Neuron (in vitro differentiated cells): ENCODE measurements at regions not wholly inside any gene's neighbourhood (a gene's known extent, or its start where the extent isn't known, plus 50 kb on each side); places are given as distances from the start of the nearest gene placed in this dataset.

Source experiments
- H2AFZ ChIP-seq: one replicate; pipeline ENCODE4 v1.6.1; 2013; ENCODE audit warnings: low read depth, mild to moderate bottlenecking, inconsistent platforms, low read length, moderate library complexity
- H3K27me3 ChIP-seq: one replicate; pipeline ENCODE4 v1.6.1; 2013; ENCODE audit warnings: low read length; ENCODE audit not compliant: insufficient read depth
- H3K36me3 ChIP-seq: one replicate; pipeline ENCODE4 v1.6.1; 2013; ENCODE audit warnings: low read length; ENCODE audit not compliant: insufficient read depth
- H3K4me1 ChIP-seq: one replicate; pipeline ENCODE4 v1.6.1; 2013; ENCODE audit warnings: low read length; ENCODE audit not compliant: insufficient read depth
- H3K4me3 ChIP-seq: 2 replicates; pipeline ENCODE4 v1.5.1; 2013; ENCODE audit warnings: mild to moderate bottlenecking, low read length, moderate library complexity
- H3K9me3 ChIP-seq: one replicate; pipeline ENCODE4 v1.6.1; 2013; ENCODE audit warnings: low read length

DNA sequence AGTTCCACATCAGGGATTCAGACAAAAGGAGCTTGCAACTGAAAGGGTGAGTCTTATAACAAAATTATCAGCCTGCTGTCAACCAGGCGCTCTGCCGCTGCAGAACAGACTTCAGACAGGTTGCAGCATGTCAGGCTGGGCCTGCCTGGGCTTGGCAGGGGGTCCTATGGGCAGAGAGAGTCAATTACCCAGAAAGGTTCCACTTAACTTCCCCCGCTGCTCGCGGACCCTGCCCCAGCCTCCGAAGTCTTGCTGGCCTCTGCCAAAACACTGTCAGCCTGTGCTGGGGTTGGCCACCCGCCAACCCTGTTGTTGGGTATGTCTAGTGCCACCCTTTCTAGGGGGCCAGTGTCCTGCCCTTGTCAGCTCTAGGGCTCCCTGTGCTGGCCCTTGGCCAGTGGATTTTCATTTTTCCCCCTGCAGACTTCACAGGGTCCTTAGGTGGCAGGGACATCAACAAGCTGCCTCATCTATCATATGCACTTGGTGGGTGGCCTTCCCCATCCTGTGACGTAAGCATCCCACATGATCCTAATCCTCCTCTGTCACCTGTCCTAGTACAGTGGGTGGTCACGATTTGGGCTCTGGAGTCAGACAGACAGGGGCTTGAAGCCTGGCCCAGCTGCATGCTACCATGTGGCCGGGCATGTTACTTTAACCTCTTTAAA is 166.5 kb upstream of the CADM1 start:
- H3K9me3 ChIP-seq, result no peaks in the 10 kb centered on the region
- no peak overlapping the region for H2AFZ ChIP-seq
- peaks cover 9% of the 10 kb centered on the region for H3K4me1 ChIP-seq
- no peak overlapping the region for H3K4me3 ChIP-seq
- no peaks in the 10 kb centered on the region for H3K27me3 ChIP-seq
- H3K36me3 ChIP-seq, result no peaks in the 10 kb centered on the region

GRCh38 chr11:115665958-115666357 is 161.7 kb upstream of the CADM1 start:
- H3K4me3 ChIP-seq, result no peak overlapping the region
- H3K4me1 ChIP-seq, result peaks cover 8% of the 10 kb centered on the region
- no peak overlapping the region for H2AFZ ChIP-seq
- no peaks in the 10 kb centered on the region for H3K9me3 ChIP-seq
- peaks cover 7% of the 10 kb centered on the region for H3K27me3 ChIP-seq
- H3K36me3 ChIP-seq, result no peaks in the 10 kb centered on the region

GRCh38 chr11:115665175-115665821 is 161.1 kb upstream of the CADM1 start:
- H2AFZ ChIP-seq, result no peak overlapping the region
- H3K9me3 ChIP-seq, result no peaks in the 10 kb centered on the region
- H3K27me3 ChIP-seq, result peaks cover 13% of the 10 kb centered on the region
- H3K4me3 ChIP-seq, result no peak overlapping the region
- peaks cover 13% of the 10 kb centered on the region for H3K4me1 ChIP-seq
- no peaks in the 10 kb centered on the region for H3K36me3 ChIP-seq

- no peaks in the 10 kb centered on the region for H3K9me3 ChIP-seq
- no peak overlapping the region for H2AFZ ChIP-seq
- H3K4me1 ChIP-seq, result peaks cover 22% of the 10 kb centered on the region
- no peak overlapping the region for H3K4me3 ChIP-seq
- peaks cover 22% of the 10 kb centered on the region for H3K27me3 ChIP-seq
- no peaks in the 10 kb centered on the region for H3K36me3 ChIP-seq
Measured at GRCh38 chr11:115664313-115664712, 160.1 kb upstream of the CADM1 start.

DNA sequence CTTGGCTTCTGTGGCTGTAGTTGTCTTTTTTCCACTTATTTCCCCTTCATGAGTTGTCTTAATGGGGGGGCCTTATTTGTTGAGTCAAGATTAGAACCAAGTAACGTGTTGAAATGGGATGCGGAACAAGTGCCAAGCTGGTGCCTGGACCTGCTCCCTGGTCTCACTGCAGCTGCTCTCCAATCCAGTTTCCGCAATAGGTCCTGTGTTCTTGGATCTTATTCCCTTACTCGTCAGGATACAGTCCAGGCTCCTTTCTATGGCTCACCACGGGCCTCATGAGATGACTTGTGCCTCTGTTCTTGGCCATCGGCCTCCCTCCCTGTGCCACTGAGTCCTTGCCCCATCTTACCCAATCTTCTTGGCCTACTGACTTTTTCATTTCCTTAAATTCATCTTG is 159.6 kb upstream of the CADM1 start:
- Histone ChIP-seq H3K4me3 (no peak overlapping the region), H3K9me3 (no peaks in the 10 kb centered on the region), H3K4me1 (peaks cover 25% of the 10 kb centered on the region), H2AFZ (no peak overlapping the region), H3K36me3 (no peaks in the 10 kb centered on the region), H3K27me3 (peaks cover 27% of the 10 kb centered on the region)

DNA sequence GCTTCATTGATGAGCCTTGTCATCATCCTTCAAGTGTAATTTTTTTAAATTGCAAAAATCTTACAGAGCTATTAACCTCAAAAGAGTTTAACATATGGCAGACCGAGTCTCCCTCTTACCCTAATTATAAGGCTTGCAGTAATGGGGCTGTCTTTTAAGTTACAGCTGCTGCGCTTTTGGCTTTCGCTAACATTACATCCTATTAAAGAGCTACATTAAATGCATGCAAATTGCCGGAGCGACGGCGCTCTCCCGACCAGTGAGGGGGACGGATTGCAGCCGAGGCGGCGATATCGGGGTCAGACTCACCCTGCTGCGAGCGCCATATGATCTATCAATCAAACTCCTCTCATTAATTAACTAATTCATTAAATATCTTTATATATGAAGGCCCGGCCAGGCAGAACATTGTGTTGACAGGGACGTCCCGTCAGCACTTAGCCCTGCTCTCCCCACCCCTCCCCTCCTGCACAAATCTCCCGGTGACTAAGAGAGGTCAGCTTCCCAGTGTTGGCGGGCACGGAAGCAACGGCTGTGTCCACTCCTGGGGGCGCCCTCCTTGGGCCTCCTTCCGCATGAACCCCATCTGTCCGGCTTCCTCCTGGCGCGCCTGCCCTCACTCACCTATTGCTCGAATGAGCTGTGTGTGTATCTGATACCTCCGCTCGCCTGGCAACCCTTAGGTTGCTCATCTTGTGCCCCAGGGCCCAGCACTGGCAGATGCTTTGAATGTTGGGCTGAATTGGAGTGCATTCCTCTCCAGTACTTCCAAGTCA is 156.0 kb upstream of the CADM1 start:
- H3K9me3 ChIP-seq, result no peaks in the 10 kb centered on the region
- H3K36me3 ChIP-seq, result no peaks in the 10 kb centered on the region
- no peak overlapping the region for H2AFZ ChIP-seq
- peaks cover 18% of the 10 kb centered on the region for H3K4me1 ChIP-seq
- H3K4me3 ChIP-seq, result no peak overlapping the region
- H3K27me3 ChIP-seq, result peaks cover 45% of the 10 kb centered on the region

- peaks cover 17% of the 10 kb centered on the region for H3K4me1 ChIP-seq
Measured at GRCh38 chr11:115659061-115659963, 155.1 kb upstream of the CADM1 start.

GRCh38 chr11:115657586-115657985 is 153.4 kb upstream of the CADM1 start:
- H3K36me3 ChIP-seq, result no peaks in the 10 kb centered on the region
- peaks cover 49% of the 10 kb centered on the region for H3K27me3 ChIP-seq
- peaks cover 17% of the 10 kb centered on the region for H3K4me1 ChIP-seq
- no peaks in the 10 kb centered on the region for H3K9me3 ChIP-seq
- no peak overlapping the region for H2AFZ ChIP-seq
- H3K4me3 ChIP-seq, result no peak overlapping the region

More at GRCh38 chr11:115659061-115659963, 155.1 kb upstream of the CADM1 start:
- Histone ChIP-seq H2AFZ (no peak overlapping the region), H3K9me3 (no peaks in the 10 kb centered on the region), H3K36me3 (no peaks in the 10 kb centered on the region), H3K27me3 (peaks cover 45% of the 10 kb centered on the region), H3K4me3 (no peak overlapping the region)

DNA sequence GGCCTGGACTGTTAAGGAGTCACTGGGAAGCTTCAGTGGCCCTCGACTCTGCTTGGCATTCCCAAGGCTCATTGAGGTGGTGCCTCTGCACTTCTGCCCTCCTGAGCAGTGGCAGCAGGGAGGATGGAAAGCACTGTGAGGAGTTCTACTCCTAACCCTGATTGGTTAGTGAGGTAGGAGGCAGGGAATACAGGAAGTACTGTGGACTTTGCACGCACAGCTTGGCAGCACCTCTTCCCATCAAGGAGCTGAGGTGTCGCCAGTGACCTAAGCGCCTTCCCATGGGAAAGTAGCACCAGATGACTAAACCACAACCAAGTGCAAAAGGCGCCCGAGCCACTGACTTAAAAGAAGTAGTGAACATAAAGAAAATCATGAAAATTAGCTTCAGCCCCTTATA is 152.5 kb upstream of the CADM1 start:
- Histone ChIP-seq H2AFZ (no peak overlapping the region), H3K27me3 (peaks cover 52% of the 10 kb centered on the region), H3K36me3 (no peaks in the 10 kb centered on the region), H3K9me3 (no peaks in the 10 kb centered on the region), H3K4me1 (peaks cover 17% of the 10 kb centered on the region), H3K4me3 (no peak overlapping the region)

DNA sequence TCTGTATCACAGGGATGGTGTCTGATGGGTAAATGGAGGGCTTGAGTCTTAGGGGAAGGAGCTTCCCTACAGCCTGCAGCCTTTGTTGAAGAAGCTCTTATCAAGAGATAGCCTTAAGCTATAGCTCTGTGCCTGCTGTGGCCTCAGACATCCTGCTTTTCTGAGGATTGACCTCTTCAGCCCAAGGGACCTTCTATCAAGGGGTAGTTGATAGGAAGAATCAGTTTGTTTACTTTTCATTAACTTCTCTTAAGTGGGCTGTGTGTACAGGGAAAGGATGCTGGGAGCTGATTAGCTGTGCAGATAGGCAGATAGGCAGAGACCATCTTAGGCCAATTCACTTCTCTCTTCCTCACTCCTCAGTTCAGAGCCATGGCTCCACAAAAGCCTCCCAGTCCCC is 151.8 kb upstream of the CADM1 start:
- Histone ChIP-seq H3K36me3 (no peaks in the 10 kb centered on the region), H2AFZ (no peak overlapping the region), H3K27me3 (peaks cover 50% of the 10 kb centered on the region), H3K4me3 (no peak overlapping the region), H3K4me1 (peaks cover 17% of the 10 kb centered on the region), H3K9me3 (no peaks in the 10 kb centered on the region)

- Histone ChIP-seq H3K9me3 (no peaks in the 10 kb centered on the region), H2AFZ (no peak overlapping the region), H3K36me3 (no peaks in the 10 kb centered on the region), H3K27me3 (peaks cover 38% of the 10 kb centered on the region), H3K4me1 (peaks cover 7% of the 10 kb centered on the region), H3K4me3 (no peak overlapping the region)
Measured at GRCh38 chr11:115654792-115655191, 150.6 kb upstream of the CADM1 start.

DNA sequence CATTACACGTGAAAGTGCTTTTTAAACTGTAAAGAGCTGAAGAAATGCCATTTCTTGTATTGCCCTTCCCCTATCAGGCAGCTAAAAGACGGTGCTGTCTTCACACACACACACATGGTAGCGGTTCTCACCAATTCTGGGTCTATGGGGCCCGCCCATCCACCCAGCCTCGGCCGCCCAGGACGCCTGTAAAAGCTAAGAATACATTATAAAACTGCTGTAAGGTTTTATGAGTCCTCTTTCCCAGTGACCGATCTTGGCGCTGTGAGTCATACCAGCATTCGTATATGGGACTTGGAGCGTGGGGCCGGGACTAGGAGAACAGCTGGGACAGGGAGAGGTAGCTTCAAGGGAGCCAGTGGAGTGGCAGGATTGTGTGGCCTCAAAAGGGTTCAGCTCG is 149.7 kb upstream of the CADM1 start:
- Histone ChIP-seq H3K9me3 (no peaks in the 10 kb centered on the region), H3K4me1 (no peaks in the 10 kb centered on the region), H3K27me3 (peaks cover 30% of the 10 kb centered on the region), H3K36me3 (no peaks in the 10 kb centered on the region), H2AFZ (no peak overlapping the region), H3K4me3 (no peak overlapping the region)
